Testis (tissue), 2 donors: ENCODE measurements at regions not wholly inside any gene's neighbourhood (a gene's known extent, or its start where the extent isn't known, plus 50 kb on each side); places are given as distances from the start of the nearest gene placed in this dataset.

Experiments used
- POLR2A ChIP-seq: fragments of 450-650 bp; IDR thresholded peaks from one replicate; pipeline ENCODE4 v1.6.1; 2017; ENCODE audit warnings: antibody characterized with exemption, mild to moderate bottlenecking, moderate library complexity
- TF ChIP-seq, protein P1 (sequence below), 3 experiments: fragments of 450-650 bp in 2 of 3; fragments of 200-600 bp in 1 of 3; sonication (generic) in 1 of 3; IDR thresholded peaks; one replicate each; pipeline ENCODE4 v1.5.1; 2016 to 2019; ENCODE audit warnings: antibody characterized with exemption in 3 of 3, mild to moderate bottlenecking in 2 of 3, moderate library complexity in 1 of 3

DNA sequence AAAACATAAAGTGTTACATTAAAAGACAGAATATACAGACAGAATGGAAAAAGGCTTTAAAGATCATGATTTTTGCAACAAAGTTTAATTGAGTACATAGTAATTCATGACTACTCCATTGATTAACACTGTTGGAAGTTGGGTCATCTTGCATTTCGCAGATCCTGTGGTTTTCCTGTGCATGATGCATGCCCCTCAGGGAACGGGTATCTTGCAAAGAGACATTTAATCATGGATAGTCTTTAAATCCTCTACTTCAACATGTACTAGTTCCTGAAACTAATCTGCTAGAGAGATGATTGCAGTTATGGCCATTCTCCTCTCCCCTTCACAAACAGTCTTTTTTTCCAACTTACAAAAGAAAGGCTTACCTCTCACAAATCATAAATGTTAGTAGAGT is 155.6 kb upstream of the DSEL start:
- no peak for TF ChIP-seq POLR2A
- TF ChIP-seq, protein P1, sequence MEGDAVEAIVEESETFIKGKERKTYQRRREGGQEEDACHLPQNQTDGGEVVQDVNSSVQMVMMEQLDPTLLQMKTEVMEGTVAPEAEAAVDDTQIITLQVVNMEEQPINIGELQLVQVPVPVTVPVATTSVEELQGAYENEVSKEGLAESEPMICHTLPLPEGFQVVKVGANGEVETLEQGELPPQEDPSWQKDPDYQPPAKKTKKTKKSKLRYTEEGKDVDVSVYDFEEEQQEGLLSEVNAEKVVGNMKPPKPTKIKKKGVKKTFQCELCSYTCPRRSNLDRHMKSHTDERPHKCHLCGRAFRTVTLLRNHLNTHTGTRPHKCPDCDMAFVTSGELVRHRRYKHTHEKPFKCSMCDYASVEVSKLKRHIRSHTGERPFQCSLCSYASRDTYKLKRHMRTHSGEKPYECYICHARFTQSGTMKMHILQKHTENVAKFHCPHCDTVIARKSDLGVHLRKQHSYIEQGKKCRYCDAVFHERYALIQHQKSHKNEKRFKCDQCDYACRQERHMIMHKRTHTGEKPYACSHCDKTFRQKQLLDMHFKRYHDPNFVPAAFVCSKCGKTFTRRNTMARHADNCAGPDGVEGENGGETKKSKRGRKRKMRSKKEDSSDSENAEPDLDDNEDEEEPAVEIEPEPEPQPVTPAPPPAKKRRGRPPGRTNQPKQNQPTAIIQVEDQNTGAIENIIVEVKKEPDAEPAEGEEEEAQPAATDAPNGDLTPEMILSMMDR (IDR thresholded peaks at IDR 0.05), result no peak
